Gastroesophageal sphincter (tissue), 4 donors: ENCODE measurements at regions not wholly inside any gene's neighbourhood (a gene's known extent, or its start where the extent isn't known, plus 50 kb on each side); places are given as distances from the start of the nearest gene placed in this dataset.

ENCODE experiments used
- ATAC-seq: fragments of 150-250 bp; one replicate; pipeline ENCODE4 v1.9.1; 2016; ENCODE audit warnings: mild to moderate bottlenecking, moderate library complexity
- H3K27ac ChIP-seq, 4 donors: fragments of 200-600 bp; sonication (generic) in 3 of 4; 1 replicate in 3 of 4; 2 replicates in 1 of 4; pipeline ENCODE4 v1.5.1; 2016 to 2019
- H3K27me3 ChIP-seq: fragments of 200-600 bp; sonication (generic); one replicate; pipeline ENCODE4 v1.5.1; 2019
- H3K36me3 ChIP-seq, 2 donors: fragments of 200-600 bp; sonication (generic); one replicate each; pipeline ENCODE4 v1.5.1; 2019; ENCODE audit warnings: control low read depth in 1 of 2
- H3K4me1 ChIP-seq, 3 donors: fragments of 200-600 bp; sonication (generic); 1 replicate in 2 of 3; 2 replicates in 1 of 3; pipeline ENCODE4 v1.5.1; 2016 to 2019; ENCODE audit warnings: control low read depth in 2 of 3
- H3K4me3 ChIP-seq, 2 donors: fragments of 200-600 bp; sonication (generic); one replicate each; pipeline ENCODE4 v1.5.1; 2019; ENCODE audit warnings: mild to moderate bottlenecking in 1 of 2, moderate library complexity in 1 of 2
- H3K9me3 ChIP-seq, 3 donors: fragments of 200-600 bp; sonication (generic); one replicate each; pipeline ENCODE4 v1.5.1; 2017 to 2019; ENCODE audit warnings: control low read depth in 2 of 3
- CTCF ChIP-seq, 4 experiments: fragments of 200-600 bp in 2 of 4; fragments of 450-650 bp in 2 of 4; sonication (generic) in 1 of 4; IDR thresholded peaks; one replicate each; pipeline ENCODE4 v1.5.1; 2017 to 2019; ENCODE audit warnings: antibody characterized with exemption in 4 of 4, mild to moderate bottlenecking in 2 of 4, moderate library complexity in 2 of 4
- EP300 ChIP-seq: sonication (generic); formaldehyde crosslinking; IDR thresholded peaks from one replicate; pipeline ENCODE4 v1.6.1; 2017; ENCODE audit warnings: antibody characterized with exemption, mild to moderate bottlenecking
- POLR2A ChIP-seq, 2 donors: fragments of 450-650 bp; IDR thresholded peaks; one replicate each; pipeline ENCODE4 v1.6.1; 2017; ENCODE audit warnings: antibody characterized with exemption in 2 of 2, mild to moderate bottlenecking in 2 of 2, moderate library complexity in 1 of 2
- POLR2AphosphoS5 ChIP-seq: sonication (generic); formaldehyde crosslinking; IDR thresholded peaks from one replicate; pipeline ENCODE4 v1.6.1; 2017; ENCODE audit warnings: antibody characterized with exemption
- WGBS, 2 donors: methylation state at CpG; one replicate each; pipeline ENCODE4 v1.1.5; 2018; ENCODE audit warnings: low coverage in 1 of 2; 5-methylcytosine and 5-hydroxymethylcytosine counted together

GRCh38 chr2:216960671-216961268, 100.9 kb upstream of the TNP1 start:
- no peaks in the 10 kb centered on the region for H3K4me1 ChIP-seq
- ATAC-seq: no peak
- H3K4me3 ChIP-seq: no peak overlapping the region
- no peaks in the 10 kb centered on the region for H3K27me3 ChIP-seq
- no peaks in the 10 kb centered on the region for H3K36me3 ChIP-seq
- H3K9me3 ChIP-seq: peaks cover 0 to 8% (median 0%) of the 10 kb centered on the region in 3 donors
- 85 to 100% methylated on average over 3 to 6 of the region's 6 CpGs for WGBS, 2 donors
- TF ChIP-seq POLR2A (IDR thresholded peaks at IDR 0.05) (no peak), EP300 (no peak), POLR2AphosphoS5 (no peak), CTCF (IDR thresholded peaks at IDR 0.05) (no peak)
- H3K27ac ChIP-seq: no peak overlapping the region

GRCh38 chr2:216959433-216959832, 99.6 kb upstream of the TNP1 start:
- H3K36me3 ChIP-seq: no peaks in the 10 kb centered on the region
- peaks cover 0 to 16% (median 0%) of the 10 kb centered on the region in 3 donors for H3K9me3 ChIP-seq
- no peak for ATAC-seq
- WGBS, 2 donors: 20 to 25% methylated on average over 1 to 2 of the region's 3 CpGs
- H3K4me3 ChIP-seq: no peak overlapping the region
- no peak for TF ChIP-seq POLR2AphosphoS5
- TF ChIP-seq EP300: no peak
- no peak for TF ChIP-seq POLR2A (IDR thresholded peaks at IDR 0.05)
- no peak for TF ChIP-seq CTCF (IDR thresholded peaks at IDR 0.05)
- no peak overlapping the region for H3K27ac ChIP-seq
- no peaks in the 10 kb centered on the region for H3K27me3 ChIP-seq
- H3K4me1 ChIP-seq: no peaks in the 10 kb centered on the region

- Histone ChIP-seq H3K9me3 (peaks cover 0 to 11% (median 0%) of the 10 kb centered on the region in 3 donors), H3K4me3 (no peak overlapping the region), H3K4me1 (no peaks in the 10 kb centered on the region), H3K36me3 (no peaks in the 10 kb centered on the region), H3K27ac (no peak overlapping the region), H3K27me3 (no peaks in the 10 kb centered on the region)
- TF ChIP-seq POLR2A (IDR thresholded peaks at IDR 0.05) (no peak), EP300 (no peak), CTCF (IDR thresholded peaks at IDR 0.05) (no peak), POLR2AphosphoS5 (no peak)
- ATAC-seq: no peak
- WGBS, 2 donors: 95 to 100% methylated on average over 4 to 5 of the region's 5 CpGs
Observed at GRCh38 chr2:216956820-216957493, 97.1 kb upstream of the TNP1 start.

GRCh38 chr2:216951171-216951570, 91.3 kb upstream of the TNP1 start:
- no peak for TF ChIP-seq EP300
- TF ChIP-seq CTCF (IDR thresholded peaks at IDR 0.05): no peak
- TF ChIP-seq POLR2AphosphoS5: no peak
- TF ChIP-seq POLR2A (IDR thresholded peaks at IDR 0.05): no peak
- no peak overlapping the region for H3K4me3 ChIP-seq
- peaks cover 0 to 15% (median 0%) of the 10 kb centered on the region in 3 donors for H3K9me3 ChIP-seq
- H3K36me3 ChIP-seq: no peaks in the 10 kb centered on the region
- H3K4me1 ChIP-seq: no peaks in the 10 kb centered on the region
- no peak overlapping the region for H3K27ac ChIP-seq
- WGBS, 2 donors: 70 to 83% methylated on average over 4 of the region's 4 CpGs
- no peaks in the 10 kb centered on the region for H3K27me3 ChIP-seq
- no peak for ATAC-seq

- H3K9me3 ChIP-seq: peaks cover 0 to 15% (median 0%) of the 10 kb centered on the region in 3 donors
- WGBS, 2 donors: 87 to 100% methylated on average over 1 to 2 of the region's 2 CpGs
- no peak for TF ChIP-seq POLR2A (IDR thresholded peaks at IDR 0.05)
- TF ChIP-seq POLR2AphosphoS5: no peak
- TF ChIP-seq CTCF (IDR thresholded peaks at IDR 0.05): no peak
- no peak for TF ChIP-seq EP300
- H3K27ac ChIP-seq: no peak overlapping the region
- no peak overlapping the region for H3K4me3 ChIP-seq
- no peak for ATAC-seq
- H3K36me3 ChIP-seq: no peaks in the 10 kb centered on the region
- H3K27me3 ChIP-seq: no peaks in the 10 kb centered on the region
- no peaks in the 10 kb centered on the region for H3K4me1 ChIP-seq
Observed at GRCh38 chr2:216950547-216950946, 90.7 kb upstream of the TNP1 start.
